SU-DHL-6 (cell line): ENCODE measurements at regions not wholly inside any gene's neighbourhood (a gene's known extent, or its start where the extent isn't known, plus 50 kb on each side); places are given as distances from the start of the nearest gene placed in this dataset.

ENCODE experiments used
- H2AFZ ChIP-seq: fragments of 200-600 bp; sonication (generic); 2 replicates; pipeline ENCODE4 v1.6.1; 2014; ENCODE audit warnings: low read depth, mild to moderate bottlenecking, moderate library complexity, mixed read lengths, antibody characterized with exemption, low read length; ENCODE audit not compliant: severe bottlenecking
- H3F3A ChIP-seq: fragments of 200-600 bp; shearing (Covaris generic); 2 replicates; pipeline ENCODE4 v1.6.0; 2016; ENCODE audit warnings: antibody characterized with exemption, mild to moderate bottlenecking; ENCODE audit not compliant: insufficient read depth
- H3K27ac ChIP-seq: fragments of 200-600 bp; sonication (generic); 2 replicates; pipeline ENCODE4 v1.5.1; 2016; ENCODE audit warnings: low read depth, mild to moderate bottlenecking, low read length, moderate library complexity, mixed read lengths
- H3K27me3 ChIP-seq: fragments of 200-600 bp; sonication (generic), shearing (Covaris generic); 2 replicates; pipeline ENCODE4 v1.6.0; 2014; ENCODE audit warnings: mild to moderate bottlenecking, low read length
- H3K36me3 ChIP-seq: fragments of 200-600 bp; sonication (generic); 2 replicates; pipeline ENCODE4 v1.6.1; 2014; ENCODE audit warnings: mild to moderate bottlenecking, low read length, mixed read lengths
- H3K4me2 ChIP-seq: fragments of 300-600, 200-600 bp; shearing (Covaris generic), sonication (generic); 2 replicates; pipeline ENCODE4 v1.6.0; 2014; ENCODE audit warnings: low read length, low read depth, mild to moderate bottlenecking; ENCODE audit not compliant: poor library complexity, severe bottlenecking
- H3K4me3 ChIP-seq: fragments of 200-600 bp; sonication (generic); 2 replicates; pipeline ENCODE4 v1.5.1; 2014; ENCODE audit warnings: antibody characterized with exemption, low read length, mild to moderate bottlenecking, mixed read lengths; ENCODE audit not compliant: insufficient read depth, poor library complexity, severe bottlenecking
- H3K79me2 ChIP-seq: fragments of 200-600 bp; sonication (generic); 2 replicates; pipeline ENCODE4 v1.6.1; 2014; ENCODE audit warnings: mild to moderate bottlenecking, low read length, moderate library complexity; ENCODE audit not compliant: insufficient read depth
- H3K9ac ChIP-seq: fragments of 200-600 bp; sonication (generic); 2 replicates; pipeline ENCODE4 v1.7.0; 2014; ENCODE audit warnings: mild to moderate bottlenecking, low read length
- H3K9me2 ChIP-seq: fragments of 200-600 bp; sonication (generic); replicated peaks from 2 replicates; pipeline ENCODE4 v1.6.1; 2014; ENCODE audit warnings: low read length; ENCODE audit not compliant: insufficient read depth
- H3K9me3 ChIP-seq: fragments of 200-600 bp; sonication (generic); 2 replicates; pipeline ENCODE4 v1.6.1; 2014; ENCODE audit warnings: low read length, mixed read lengths; ENCODE audit not compliant: insufficient read depth
- H4K20me1 ChIP-seq: fragments of 200-600 bp; sonication (generic); 2 replicates; pipeline ENCODE4 v1.6.1; 2014; ENCODE audit warnings: low read depth, mild to moderate bottlenecking, antibody characterized with exemption, low read length, moderate library complexity, mixed read lengths
- EZH2phosphoT487 ChIP-seq: fragments of 200-600 bp; sonication (generic), shearing (Covaris generic); conservative IDR thresholded peaks from 2 replicates; pipeline ENCODE4 v1.6.1; 2018; ENCODE audit warnings: mild to moderate bottlenecking, antibody characterized with exemption, low read length, moderate library complexity, mixed read lengths
- TF ChIP-seq, protein P1 (sequence below): fragments of 200-600 bp; sonication (generic); IDR thresholded peaks from one replicate; pipeline ENCODE4 v1.5.1; 2017; ENCODE audit warnings: antibody characterized with exemption, mild to moderate bottlenecking, low read length, moderate library complexity; ENCODE audit not compliant: insufficient read depth, poor library complexity, severe bottlenecking

DNA sequence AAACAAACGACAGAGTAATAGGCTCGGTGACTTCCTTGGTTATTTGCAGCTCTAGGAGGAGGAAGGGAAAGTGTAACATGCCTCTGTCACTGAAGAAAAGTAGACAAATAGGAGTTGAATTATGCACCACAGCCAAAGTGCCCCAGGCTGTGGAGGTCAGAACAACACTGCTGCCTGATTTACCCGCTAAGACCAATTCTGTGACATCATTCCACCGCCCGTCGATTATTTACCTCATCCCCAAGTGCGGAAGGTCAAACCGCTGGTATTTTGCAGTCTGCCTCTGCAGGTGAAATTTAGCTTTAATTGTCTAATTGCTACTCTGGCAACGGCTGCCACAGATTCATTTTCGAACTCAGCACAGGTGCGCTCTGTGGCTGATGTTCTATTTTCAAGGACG, 106.3 kb upstream of the PRICKLE2 start:
- H3K4me3 ChIP-seq: no peak overlapping the region
- H3K9me2 ChIP-seq: no peaks in the 10 kb centered on the region
- H2AFZ ChIP-seq: no peak overlapping the region
- TF ChIP-seq EZH2phosphoT487: no peak
- TF ChIP-seq, protein P1, sequence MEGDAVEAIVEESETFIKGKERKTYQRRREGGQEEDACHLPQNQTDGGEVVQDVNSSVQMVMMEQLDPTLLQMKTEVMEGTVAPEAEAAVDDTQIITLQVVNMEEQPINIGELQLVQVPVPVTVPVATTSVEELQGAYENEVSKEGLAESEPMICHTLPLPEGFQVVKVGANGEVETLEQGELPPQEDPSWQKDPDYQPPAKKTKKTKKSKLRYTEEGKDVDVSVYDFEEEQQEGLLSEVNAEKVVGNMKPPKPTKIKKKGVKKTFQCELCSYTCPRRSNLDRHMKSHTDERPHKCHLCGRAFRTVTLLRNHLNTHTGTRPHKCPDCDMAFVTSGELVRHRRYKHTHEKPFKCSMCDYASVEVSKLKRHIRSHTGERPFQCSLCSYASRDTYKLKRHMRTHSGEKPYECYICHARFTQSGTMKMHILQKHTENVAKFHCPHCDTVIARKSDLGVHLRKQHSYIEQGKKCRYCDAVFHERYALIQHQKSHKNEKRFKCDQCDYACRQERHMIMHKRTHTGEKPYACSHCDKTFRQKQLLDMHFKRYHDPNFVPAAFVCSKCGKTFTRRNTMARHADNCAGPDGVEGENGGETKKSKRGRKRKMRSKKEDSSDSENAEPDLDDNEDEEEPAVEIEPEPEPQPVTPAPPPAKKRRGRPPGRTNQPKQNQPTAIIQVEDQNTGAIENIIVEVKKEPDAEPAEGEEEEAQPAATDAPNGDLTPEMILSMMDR: no peak
- no peak overlapping the region for H3K9ac ChIP-seq
- no peaks in the 10 kb centered on the region for H4K20me1 ChIP-seq
- no peak overlapping the region for H3K4me2 ChIP-seq
- H3F3A ChIP-seq: no peaks in the 10 kb centered on the region
- no peak overlapping the region for H3K27ac ChIP-seq
- no peaks in the 10 kb centered on the region for H3K36me3 ChIP-seq
- no peaks in the 10 kb centered on the region for H3K9me3 ChIP-seq
- H3K27me3 ChIP-seq: no peaks in the 10 kb centered on the region
- H3K79me2 ChIP-seq: no peaks in the 10 kb centered on the region

DNA sequence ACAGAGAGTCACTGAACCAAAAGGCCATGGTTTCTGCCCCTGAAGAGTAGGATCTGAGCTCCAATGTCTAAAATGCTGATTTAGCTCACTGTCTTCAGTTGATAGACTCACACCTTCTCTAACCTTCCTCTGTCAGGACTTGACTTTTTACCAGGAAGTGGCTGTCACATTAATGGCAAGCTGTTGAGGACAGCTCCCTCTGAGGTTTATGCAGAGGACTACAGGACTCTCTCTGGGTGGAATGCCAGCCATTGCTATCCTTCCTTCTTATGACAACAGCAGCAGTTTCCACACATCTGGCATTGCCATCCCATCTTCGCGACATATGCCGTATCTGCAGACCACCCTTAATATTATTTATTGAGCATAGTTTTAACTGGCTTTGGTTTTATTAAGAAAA, 103.8 kb upstream of the PRICKLE2 start:
- H3K4me2 ChIP-seq: no peak overlapping the region
- H3K36me3 ChIP-seq: no peaks in the 10 kb centered on the region
- no peaks in the 10 kb centered on the region for H3K9me3 ChIP-seq
- H4K20me1 ChIP-seq: no peaks in the 10 kb centered on the region
- TF ChIP-seq, protein P1: no peak
- no peak overlapping the region for H3K9ac ChIP-seq
- H3K4me3 ChIP-seq: no peak overlapping the region
- no peak overlapping the region for H3K27ac ChIP-seq
- no peaks in the 10 kb centered on the region for H3K27me3 ChIP-seq
- H3F3A ChIP-seq: no peaks in the 10 kb centered on the region
- no peaks in the 10 kb centered on the region for H3K9me2 ChIP-seq
- H3K79me2 ChIP-seq: no peaks in the 10 kb centered on the region
- no peak overlapping the region for H2AFZ ChIP-seq

DNA sequence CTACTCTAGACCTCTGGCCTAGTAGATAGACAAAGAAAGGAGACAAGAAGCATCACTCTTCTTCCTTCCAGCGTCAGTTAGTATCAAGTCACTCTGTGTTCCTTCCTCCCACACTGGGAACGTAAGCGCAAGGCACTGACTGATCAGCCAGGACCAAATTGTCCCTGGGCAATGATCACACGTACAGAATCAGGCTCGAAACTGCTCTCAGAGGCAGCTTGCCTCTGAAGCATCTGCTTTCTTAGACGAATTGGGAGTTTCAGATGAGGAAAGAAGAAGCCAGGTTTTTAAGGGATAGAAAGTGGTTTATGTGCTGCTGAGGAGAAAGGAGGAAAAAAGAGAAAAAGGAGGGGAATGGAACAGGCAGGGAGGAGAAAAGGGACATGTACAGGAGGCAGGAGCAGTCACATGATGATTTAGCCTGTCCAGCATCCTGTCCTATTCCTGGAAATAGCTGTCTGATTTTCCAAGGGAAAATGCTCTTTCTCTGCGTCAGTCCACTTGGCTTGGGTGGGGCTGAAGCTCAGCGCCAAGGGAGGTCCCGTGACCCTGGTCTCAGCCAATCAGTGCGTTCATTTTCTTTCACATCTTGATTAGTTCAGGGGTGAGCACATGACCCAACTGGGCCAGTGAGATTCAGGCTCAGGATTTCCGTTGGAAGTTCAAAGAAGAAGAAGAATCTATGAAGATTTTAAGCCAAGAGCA, 102.0 kb upstream of the PRICKLE2 start:
- Histone ChIP-seq H3K9me2 (no peaks in the 10 kb centered on the region), H3K4me3 (no peak overlapping the region), H3K4me2 (no peak overlapping the region), H3K27me3 (no peaks in the 10 kb centered on the region), H3F3A (no peaks in the 10 kb centered on the region), H4K20me1 (no peaks in the 10 kb centered on the region), H3K27ac (no peak overlapping the region), H3K79me2 (no peaks in the 10 kb centered on the region), H3K9ac (no peak overlapping the region), H3K36me3 (no peaks in the 10 kb centered on the region), H3K9me3 (no peaks in the 10 kb centered on the region), H2AFZ (no peak overlapping the region)
- TF ChIP-seq, protein P1: no peak
- TF ChIP-seq EZH2phosphoT487: no peak
